Keratinocyte (primary cell): ENCODE measurements at regions not wholly inside any gene's neighbourhood (a gene's known extent, or its start where the extent isn't known, plus 50 kb on each side); places are given as distances from the start of the nearest gene placed in this dataset.

Experiments
- DNase-seq: peaks from one replicate; pipeline ENCODE4 v3.0.0-alpha.2; 2011; ENCODE audit warnings: low read depth, missing footprints, low spot score
- FAIRE-seq: peaks from 2 replicates; lab custom pipeline; 2011; peaks lifted over from hg19 to GRCh38; lab: Jason Lieb, UNC
- H2AFZ ChIP-seq: 2 replicates; pipeline ENCODE4 v1.6.0; 2012; ENCODE audit warnings: low read length, control low read depth, inconsistent platforms; ENCODE audit not compliant: control insufficient read depth
- H3K27ac ChIP-seq: 2 replicates; pipeline ENCODE4 v1.5.1; 2011; ENCODE audit warnings: low read length; ENCODE audit not compliant: control insufficient read depth, insufficient read depth
- H3K27me3 ChIP-seq: 3 replicates; pipeline ENCODE4 v1.6.0; 2011; ENCODE audit warnings: low read length; ENCODE audit not compliant: control insufficient read depth, insufficient read depth; ENCODE audit errors: extremely low read depth
- H3K36me3 ChIP-seq, 2 experiments: 2 replicates in 1 of 2; 3 replicates in 1 of 2; pipeline ENCODE4 v1.5.1; 2011; ENCODE audit warnings: low read length in 2 of 2, mild to moderate bottlenecking in 1 of 2; ENCODE audit not compliant: control insufficient read depth in 2 of 2, insufficient read depth in 2 of 2; ENCODE audit errors: extremely low read depth in 1 of 2
- H3K4me1 ChIP-seq: 3 replicates; pipeline ENCODE4 v1.5.1; 2011; ENCODE audit warnings: low read length; ENCODE audit not compliant: control insufficient read depth, insufficient read depth; ENCODE audit errors: extremely low read depth
- H3K4me2 ChIP-seq: 3 replicates; pipeline ENCODE4 v1.6.0; 2011; ENCODE audit warnings: low read depth, low read length; ENCODE audit not compliant: control insufficient read depth, insufficient read depth; ENCODE audit errors: extremely low read depth
- H3K4me3 ChIP-seq, 3 experiments: fragments of 200-600 bp in 1 of 3; sonication (generic) in 1 of 3; 2 replicates in 2 of 3; 3 replicates in 1 of 3; pipeline ENCODE4 v1.5.1; 2011 to 2016; ENCODE audit warnings: low read length in 3 of 3, mild to moderate bottlenecking in 3 of 3, control low read depth in 2 of 3, inconsistent platforms in 1 of 3, low read depth in 1 of 3, mixed read lengths in 1 of 3, mixed run types in 1 of 3, moderate library complexity in 1 of 3; ENCODE audit not compliant: control insufficient read depth in 2 of 3, insufficient read depth in 2 of 3; ENCODE audit errors: extremely low read depth in 1 of 3
- H3K79me2 ChIP-seq: 2 replicates; pipeline ENCODE4 v1.6.0; 2012; ENCODE audit warnings: low read length; ENCODE audit not compliant: control insufficient read depth, insufficient read depth
- H3K9ac ChIP-seq: 3 replicates; pipeline ENCODE4 v1.6.0; 2011; ENCODE audit warnings: low read length; ENCODE audit not compliant: control insufficient read depth, insufficient read depth; ENCODE audit errors: extremely low read depth
- H3K9me1 ChIP-seq: 3 replicates; pipeline ENCODE4 v1.6.0; 2011; ENCODE audit warnings: low read length; ENCODE audit not compliant: control insufficient read depth, insufficient read depth; ENCODE audit errors: extremely low read depth
- H3K9me3 ChIP-seq: 2 replicates; pipeline ENCODE4 v1.5.1; 2012; ENCODE audit warnings: low read depth, low read length; ENCODE audit not compliant: control insufficient read depth
- H4K20me1 ChIP-seq: 3 replicates; pipeline ENCODE4 v1.6.0; 2011; ENCODE audit warnings: low read length; ENCODE audit not compliant: control insufficient read depth, insufficient read depth; ENCODE audit errors: extremely low read depth
- CTCF ChIP-seq, 3 experiments: IDR thresholded peaks in 1 of 3; conservative IDR thresholded peaks in 1 of 3; optimal IDR thresholded peaks in 1 of 3; 2 replicates in 2 of 3; 3 replicates in 1 of 3; pipeline versions ENCODE3 to v1.5.1; 2011; ENCODE audit warnings: low read length in 3 of 3, mild to moderate bottlenecking in 3 of 3, moderate library complexity in 2 of 3, control low read depth in 1 of 3, inconsistent platforms in 1 of 3; ENCODE audit not compliant: insufficient read depth in 2 of 3; ENCODE audit errors: extremely low read depth in 1 of 3
- EZH2 ChIP-seq: IDR thresholded peaks from one replicate; pipeline ENCODE4 v1.6.1; 2012; ENCODE audit warnings: inconsistent platforms, mild to moderate bottlenecking, low read length, moderate library complexity
- dilution Hi-C: fragments of 300-500 bp; cut with MboI; formaldehyde crosslinking; loops from one replicate; pipeline ENCODE4 v1.7.0; 2020; ENCODE audit warnings: low sequenced_read_pairs; ENCODE audit not compliant: extremely low pct_ligation_motif_present

DNA sequence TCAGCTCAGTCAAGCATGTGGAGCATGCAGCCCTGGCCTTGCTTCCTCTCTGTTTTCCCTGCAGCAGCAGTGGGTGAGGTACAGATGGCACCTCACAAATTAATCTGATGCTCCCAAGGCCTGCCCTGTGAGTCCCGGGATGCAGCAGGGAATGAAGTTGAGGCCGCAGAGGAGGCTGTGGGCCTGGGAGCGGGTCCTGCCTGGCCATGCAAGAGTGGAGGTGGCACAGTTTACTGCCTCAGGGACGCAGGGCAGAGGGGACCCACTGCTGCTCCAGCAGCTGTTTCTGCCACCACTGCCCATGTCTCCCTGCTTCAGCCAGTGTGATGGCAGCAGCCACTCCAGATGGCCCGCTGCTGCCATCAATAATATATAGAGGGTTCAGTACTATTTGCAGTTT, 474.6 kb downstream of the EPHA5 start:
- no peaks in the 10 kb centered on the region for H3K27me3 ChIP-seq
- DNase-seq: no peak
- no peak for TF ChIP-seq EZH2
- no peak for TF ChIP-seq CTCF (optimal IDR thresholded peaks at IDR 0.05 in 1 of 3, IDR thresholded peaks at IDR 0.05 in 1 of 3, conservative IDR thresholded peaks at IDR 0.05 in 1 of 3; ENCODE audit: extremely low read depth in 1 of 3, insufficient read depth in 2 of 3, low read length in 3 of 3)
- H3K9ac ChIP-seq: no peak overlapping the region
- dilution Hi-C loops: no loop called here
- no peak for FAIRE-seq
- H3K9me1 ChIP-seq: no peaks in the 10 kb centered on the region
- no peaks in the 10 kb centered on the region for H3K36me3 ChIP-seq
- no peak overlapping the region for H3K27ac ChIP-seq
- no peaks in the 10 kb centered on the region for H4K20me1 ChIP-seq
- no peaks in the 10 kb centered on the region for H3K79me2 ChIP-seq
- no peaks in the 10 kb centered on the region for H3K4me1 ChIP-seq
- no peak overlapping the region for H3K4me3 ChIP-seq
- no peaks in the 10 kb centered on the region for H3K9me3 ChIP-seq
- no peak overlapping the region for H3K4me2 ChIP-seq
- H2AFZ ChIP-seq: no peak overlapping the region

- H3K36me3 ChIP-seq: no peaks in the 10 kb centered on the region
- H3K79me2 ChIP-seq: no peaks in the 10 kb centered on the region
- no peak overlapping the region for H2AFZ ChIP-seq
- H3K4me1 ChIP-seq: no peaks in the 10 kb centered on the region
- H3K9ac ChIP-seq: no peak overlapping the region
- H3K9me1 ChIP-seq: no peaks in the 10 kb centered on the region
- no peak overlapping the region for H3K27ac ChIP-seq
- TF ChIP-seq CTCF (optimal IDR thresholded peaks at IDR 0.05 in 1 of 3, IDR thresholded peaks at IDR 0.05 in 1 of 3, conservative IDR thresholded peaks at IDR 0.05 in 1 of 3; ENCODE audit: extremely low read depth in 1 of 3, insufficient read depth in 2 of 3, low read length in 3 of 3) (no peak), EZH2 (no peak)
- H3K27me3 ChIP-seq: no peaks in the 10 kb centered on the region
- H4K20me1 ChIP-seq: no peaks in the 10 kb centered on the region
- no peaks in the 10 kb centered on the region for H3K9me3 ChIP-seq
- no peak for DNase-seq
- dilution Hi-C loops: no loop called here
- no peak for FAIRE-seq
- no peak overlapping the region for H3K4me3 ChIP-seq
- no peak overlapping the region for H3K4me2 ChIP-seq
Observed at GRCh38 chr4:65195002-65195401, 475.3 kb downstream of the EPHA5 start.
